ENCODE measurements at regions not wholly inside any gene's neighbourhood (a gene's known extent, or its start where the extent isn't known, plus 50 kb on each side); places are given as distances from the start of the nearest gene placed in this dataset.
A peak's percentile ranks its signal among the peaks of the same experiment; 100 is the strongest.

- DNase-seq: no peak
Observed at GRCh38 chr13:62085337-62086229, 669.9 kb upstream of the PCDH20 start.

DNA sequence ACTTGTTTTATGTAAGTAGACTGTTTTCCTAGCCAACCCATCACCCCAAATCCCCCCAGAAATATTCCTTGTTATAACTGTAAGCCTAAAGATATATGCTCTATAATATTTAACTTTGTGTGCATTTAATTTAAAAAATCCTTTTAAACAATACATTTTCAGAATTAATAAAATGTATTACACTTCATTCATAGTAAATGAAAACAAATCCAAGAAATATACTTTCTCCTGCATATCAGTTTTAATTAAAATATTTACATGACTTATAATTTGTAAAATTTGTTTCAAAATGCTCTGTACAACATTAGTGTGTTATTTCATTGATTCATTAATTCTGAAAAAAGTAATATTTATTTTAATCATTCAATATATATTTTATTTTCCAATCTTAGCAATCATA, 669.1 kb upstream of the PCDH20 start:
- DNase-seq: no peak

- no peak for DNase-seq
Observed at GRCh38 chr13:62067821-62068220, 652.2 kb upstream of the PCDH20 start.

DNA sequence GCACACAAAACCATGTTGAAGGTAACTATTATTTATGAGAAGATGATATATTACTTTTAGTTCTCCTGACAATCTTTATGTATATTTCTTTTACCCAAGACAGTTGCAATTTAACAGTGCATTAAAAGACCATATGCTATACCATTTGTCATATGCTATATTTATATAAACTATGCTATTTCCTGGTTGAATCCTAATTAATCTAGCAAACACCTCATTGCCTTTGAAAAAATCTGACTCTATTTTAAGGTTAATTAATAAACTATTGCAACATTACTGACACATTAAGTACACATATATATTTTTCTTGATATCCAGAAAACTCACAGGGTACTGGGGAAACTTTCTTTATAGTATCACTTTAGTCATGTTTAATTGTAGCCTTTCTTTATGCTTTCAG, 649.4 kb upstream of the PCDH20 start:
- no peak for DNase-seq

- DNase-seq: no peak
Observed at GRCh38 chr13:62061751-62062150, 646.1 kb upstream of the PCDH20 start.

GRCh38 chr13:62060570-62060969, 644.9 kb upstream of the PCDH20 start:
- DNase-seq: no peak

DNA sequence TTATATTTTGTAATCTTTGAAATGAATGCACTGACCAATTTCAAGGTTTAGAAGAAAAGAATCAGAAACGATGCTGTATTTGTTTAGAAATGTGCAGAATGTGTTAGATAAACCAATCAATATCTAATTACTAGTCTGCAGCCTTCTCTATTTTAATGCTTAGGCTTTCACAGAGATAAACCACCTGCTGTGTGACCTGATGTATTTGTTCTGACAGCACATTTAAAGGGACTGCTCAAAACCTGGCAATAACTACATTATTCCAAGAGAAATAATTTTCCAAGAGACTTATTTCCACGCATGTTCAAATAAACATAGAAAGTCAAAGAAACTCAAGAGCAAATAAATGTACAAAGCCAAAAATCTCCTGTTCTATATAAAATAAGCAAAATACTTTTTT, 641.6 kb upstream of the PCDH20 start:
- DNase-seq: no peak

DNA sequence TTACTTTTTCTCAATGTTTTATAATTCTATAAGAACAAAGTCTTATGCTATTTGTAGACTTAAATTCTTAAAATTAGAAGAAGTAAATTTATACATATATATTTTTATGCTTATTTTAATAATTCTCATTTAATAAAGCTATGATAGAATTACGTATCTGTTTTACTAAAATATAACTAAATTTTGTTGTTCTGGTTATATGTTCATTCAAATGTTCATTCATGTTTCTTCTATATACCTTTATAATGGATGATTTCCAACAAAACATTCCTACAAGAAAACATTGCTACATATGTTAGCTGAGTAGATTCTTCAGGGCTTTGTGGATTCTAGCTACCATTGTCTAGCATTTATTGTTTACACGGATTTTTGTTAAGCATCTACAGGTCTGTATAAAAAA, 634.3 kb upstream of the PCDH20 start:
- DNase-seq: no peak

DNA sequence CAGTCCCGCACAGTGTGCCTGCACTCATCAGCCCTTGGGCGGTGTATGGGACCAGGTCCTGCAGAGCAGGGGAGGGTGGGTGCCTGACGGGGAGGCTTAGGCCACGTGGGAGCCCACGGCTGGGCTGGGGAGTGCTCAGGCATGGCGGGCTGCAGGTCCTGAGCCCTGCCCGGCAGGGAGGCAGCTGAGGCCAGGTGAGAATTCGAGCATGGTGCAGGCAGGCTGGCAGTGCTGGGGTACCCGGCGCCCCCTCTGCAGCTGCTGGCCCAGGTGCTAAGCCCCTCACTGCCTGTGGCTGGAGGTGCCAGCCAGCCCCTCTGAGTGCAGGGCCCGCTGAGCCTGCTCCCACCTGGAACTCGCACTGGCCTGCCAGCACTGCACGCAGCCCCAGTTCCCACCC, 630.9 kb upstream of the PCDH20 start:
- DNase-seq: no peak

DNA sequence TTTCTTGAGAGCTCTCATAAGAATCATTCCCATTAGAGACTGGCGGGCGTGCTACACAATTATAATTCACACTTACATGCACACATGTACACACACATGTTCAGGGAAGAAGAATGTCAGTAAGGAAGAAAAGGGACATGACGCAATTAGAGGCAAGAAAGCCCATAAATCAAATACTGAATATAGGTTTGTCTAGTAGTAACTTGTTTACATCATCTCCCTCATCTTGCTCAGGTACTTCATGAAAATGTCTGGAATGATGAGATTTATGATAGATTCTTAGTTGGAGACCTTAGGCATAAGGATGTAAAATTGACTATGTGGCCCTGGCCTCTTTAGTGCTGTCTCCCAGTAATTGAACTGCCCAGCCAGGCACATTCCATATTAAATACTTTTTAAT, 628.0 kb upstream of the PCDH20 start:
- DNase-seq: no peak

- DNase-seq: no peak
Observed at GRCh38 chr13:62040806-62041205, 625.2 kb upstream of the PCDH20 start.

DNA sequence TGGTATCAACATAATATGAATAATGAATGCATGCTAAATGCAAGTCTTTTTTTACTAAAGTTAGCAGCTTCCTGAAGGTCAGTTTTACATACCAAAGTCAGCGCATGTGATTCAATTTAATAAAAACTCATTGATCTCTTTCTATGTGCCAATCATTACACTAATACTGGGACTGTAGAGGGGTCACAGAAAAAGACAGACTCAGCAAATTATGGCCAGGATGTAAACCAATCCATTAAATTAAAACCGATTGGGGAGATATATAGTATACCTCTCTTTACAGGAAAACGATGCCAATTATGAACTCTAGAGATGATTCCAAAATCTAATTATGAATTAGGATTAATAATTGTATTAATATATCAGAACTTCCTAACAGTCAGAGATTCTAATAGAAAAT, 624.4 kb upstream of the PCDH20 start:
- DNase-seq: no peak

DNA sequence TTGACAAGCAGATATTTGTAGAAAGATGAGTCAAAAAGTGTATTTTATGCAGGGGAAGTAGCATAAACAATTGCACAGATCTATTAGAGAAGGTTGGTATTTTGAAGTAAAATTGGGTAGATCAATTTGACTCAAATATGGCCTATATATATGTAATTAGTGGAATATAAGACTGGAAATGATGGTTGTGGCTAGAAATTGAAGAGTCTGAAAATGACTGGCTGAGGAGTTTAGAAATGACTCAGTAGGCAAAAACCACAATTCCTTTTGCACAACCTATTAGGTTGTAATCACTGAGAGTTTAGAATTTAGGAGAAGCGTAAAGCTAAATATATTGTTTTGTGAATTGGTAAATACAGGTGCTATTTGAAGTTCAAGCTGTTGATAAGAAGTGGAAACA, 622.6 kb upstream of the PCDH20 start:
- DNase-seq: no peak

GRCh38 chr13:62035981-62036380, 620.3 kb upstream of the PCDH20 start:
- no peak for DNase-seq

DNA sequence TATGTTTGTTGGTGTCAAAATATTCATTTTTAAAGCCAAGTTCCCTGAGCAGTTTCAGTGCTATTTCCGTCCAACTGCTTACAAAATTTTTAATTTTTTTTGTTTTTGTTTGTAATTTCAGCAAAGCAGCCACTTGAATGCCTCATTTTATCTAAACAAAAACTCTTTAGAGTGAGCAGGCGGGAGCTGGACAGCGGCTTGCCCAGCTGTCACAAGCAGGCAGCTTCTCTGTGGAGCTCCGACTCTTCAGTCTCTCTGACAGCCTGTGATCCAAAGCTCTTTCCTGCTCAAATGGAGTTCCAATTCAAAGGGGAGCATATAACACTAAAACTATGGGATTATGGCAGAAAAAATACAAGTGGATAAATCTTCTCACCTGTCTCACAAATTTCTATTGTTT, 618.3 kb upstream of the PCDH20 start:
- no peak for DNase-seq

- DNase-seq: no peak
Observed at GRCh38 chr13:62022369-62022768, 606.7 kb upstream of the PCDH20 start.

- no peak for DNase-seq
Observed at GRCh38 chr13:62019858-62020257, 604.2 kb upstream of the PCDH20 start.

- peak; percentile 6 for DNase-seq
Observed at GRCh38 chr13:62014299-62014698, 598.6 kb upstream of the PCDH20 start.

GRCh38 chr13:62003452-62003851, 587.8 kb upstream of the PCDH20 start:
- DNase-seq: no peak

- DNase-seq: no peak
Observed at GRCh38 chr13:61994174-61994573, 578.5 kb upstream of the PCDH20 start.

DNA sequence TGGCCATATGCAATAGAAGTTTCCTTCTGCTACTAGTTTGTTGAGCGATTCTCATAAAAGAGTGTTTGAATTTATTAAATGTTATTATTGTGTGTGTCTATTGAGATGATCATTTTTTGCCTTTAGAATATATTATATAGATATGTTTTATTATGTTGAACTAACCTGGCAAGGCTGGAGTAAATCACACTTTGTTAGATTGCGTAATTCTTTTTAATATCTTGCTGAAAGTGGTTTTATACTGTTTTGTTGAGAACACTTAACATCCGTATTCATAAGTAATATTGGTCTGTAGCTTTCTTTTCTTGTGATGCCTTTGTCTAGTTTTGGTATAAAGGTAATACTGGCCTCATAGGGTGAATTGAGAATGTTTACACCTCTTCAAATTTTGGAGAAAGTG, 574.3 kb upstream of the PCDH20 start:
- no peak for DNase-seq

DNA sequence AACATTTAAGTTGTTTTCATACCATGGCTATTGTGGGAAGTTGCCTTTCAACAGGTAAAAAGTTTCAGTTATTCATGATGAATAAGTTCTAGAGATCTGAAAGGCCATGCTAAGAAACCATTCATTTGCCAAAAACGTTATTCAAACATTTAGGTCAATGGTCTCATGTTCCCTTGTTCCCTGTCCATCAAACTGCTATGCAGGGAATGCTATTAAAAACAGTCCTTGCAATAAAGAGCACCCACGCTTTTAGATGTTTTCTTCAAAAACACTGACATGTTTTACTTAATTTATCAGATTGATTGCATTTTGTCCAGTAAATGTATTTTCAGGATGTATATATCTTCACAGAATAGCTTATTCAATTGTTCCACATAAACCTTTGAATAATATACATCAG, 573.2 kb upstream of the PCDH20 start:
- no peak for DNase-seq

- DNase-seq: no peak
Observed at GRCh38 chr13:61975001-61975400, 559.4 kb upstream of the PCDH20 start.

- DNase-seq: no peak
Observed at GRCh38 chr13:61965756-61966155, 550.1 kb upstream of the PCDH20 start.

DNA sequence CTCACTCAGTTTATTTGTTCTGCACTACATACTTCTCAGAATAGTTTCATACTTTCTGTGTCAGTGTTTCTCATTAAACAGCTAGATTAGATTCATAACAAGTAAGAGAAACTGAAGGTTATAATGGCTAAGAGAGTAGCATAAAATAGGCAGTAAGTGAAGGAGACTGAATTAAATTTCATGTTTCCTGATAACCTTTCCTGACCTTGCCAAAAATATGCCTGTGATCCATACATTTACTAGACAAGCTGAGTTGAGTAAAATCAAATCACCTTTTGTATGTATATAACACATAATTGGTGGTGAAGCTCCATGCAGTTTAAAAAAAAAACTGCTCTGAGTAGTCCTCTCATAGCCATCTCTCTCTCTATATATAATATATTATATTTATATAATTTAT, 545.3 kb upstream of the PCDH20 start:
- no peak for DNase-seq
